ENCODE measurements at regions not wholly inside any gene's neighbourhood (a gene's known extent, or its start where the extent isn't known, plus 50 kb on each side); places are given as distances from the start of the nearest gene placed in this dataset.
"Not testable (repeated sequence)": the region's sequence is repeated elsewhere in the genome, so short reads cannot be mapped to it uniquely, and the experiment has no call there.

DNA sequence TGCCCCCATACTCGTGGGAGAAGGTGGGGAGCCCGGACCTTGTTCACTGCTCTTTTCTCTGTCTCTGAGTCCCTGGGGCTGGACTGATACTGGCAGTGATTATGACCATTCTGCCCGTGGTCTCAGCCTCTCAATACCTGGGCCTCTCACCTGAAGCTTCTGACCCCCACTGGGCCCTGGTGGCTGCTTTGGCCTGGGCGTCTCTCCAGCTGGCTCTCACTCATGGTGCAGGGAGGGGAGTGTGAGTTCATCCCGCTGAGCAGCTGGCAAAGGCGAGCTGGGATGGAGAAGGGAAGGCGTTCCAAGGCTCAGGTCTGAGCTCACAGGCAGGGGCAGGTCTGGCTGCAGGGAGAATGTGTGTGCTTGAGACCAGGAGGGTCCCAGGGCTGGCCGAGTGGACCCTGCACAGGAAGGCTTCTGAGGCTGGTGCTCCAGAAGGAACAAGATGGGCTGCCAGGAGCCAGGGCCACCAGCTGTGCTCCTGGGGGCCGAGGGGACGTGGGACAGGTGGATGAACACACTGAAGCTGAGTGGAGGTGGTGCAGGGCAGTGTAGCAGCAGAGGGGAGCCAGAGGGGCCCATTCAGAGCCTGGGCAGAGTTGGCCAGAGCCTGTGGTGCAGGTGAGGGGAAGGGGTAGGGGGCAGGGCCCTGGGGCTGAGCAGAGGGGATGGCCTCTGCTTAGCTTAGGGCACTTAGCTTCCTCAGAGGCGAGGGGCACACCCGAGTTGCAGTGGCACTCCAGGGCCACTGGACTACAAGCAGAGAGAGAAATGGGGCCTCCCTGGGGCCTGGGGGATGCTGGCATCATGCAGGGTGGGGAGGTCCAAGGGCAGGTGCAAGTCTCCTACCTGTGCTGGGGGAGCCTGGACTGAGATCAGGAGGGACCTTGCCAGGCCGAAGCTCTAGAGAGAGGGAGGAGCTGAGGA lies 122.5 kb downstream of the TMEM121 start:
- peaks cover 22% of the 10 kb centered on the region for H3K9me3 ChIP-seq (ENCODE audit: control insufficient read depth, low read length)
- H3K27ac ChIP-seq (ENCODE audit: low read depth, low read length, severe bottlenecking); H3K36me3 ChIP-seq (ENCODE audit: control insufficient read depth, insufficient read depth, low read length); H3K4me3 ChIP-seq (ENCODE audit: extremely low read depth, insufficient read depth, low read length, poor library complexity, severe bottlenecking); H3K4me1 ChIP-seq (ENCODE audit: control insufficient read depth, insufficient read depth, low read length, poor library complexity, severe bottlenecking): not testable (repeated sequence)
- 65 to 74% methylated on average over 5 to 9 of the region's 13 CpGs for WGBS, 2 experiments (ENCODE audit: insufficient coverage in 2 of 2)

DNA sequence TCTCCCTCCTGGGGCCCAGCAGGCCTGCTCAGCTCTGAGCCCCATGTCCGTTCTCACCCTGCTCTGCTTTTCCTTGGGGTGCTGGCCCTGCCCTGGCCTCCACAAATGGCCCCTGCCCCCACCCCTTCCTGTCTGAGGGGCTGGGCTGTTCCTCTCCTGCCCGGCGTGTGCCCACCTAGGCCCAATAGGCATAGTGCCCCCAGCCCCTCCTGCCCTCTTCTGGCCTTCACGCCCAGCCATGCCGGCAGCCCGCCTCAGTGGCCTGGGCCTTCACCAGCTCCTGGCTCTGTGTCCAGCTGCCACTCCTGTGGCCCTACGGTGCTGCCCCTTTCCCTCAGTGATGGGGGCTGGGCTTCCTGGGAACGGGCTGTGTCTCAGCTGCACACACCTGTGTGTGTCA lies 125.9 kb downstream of the TMEM121 start:
- H3K27ac ChIP-seq (ENCODE audit: low read depth, low read length, severe bottlenecking); H3K36me3 ChIP-seq (ENCODE audit: control insufficient read depth, insufficient read depth, low read length); H3K4me3 ChIP-seq (ENCODE audit: extremely low read depth, insufficient read depth, low read length, poor library complexity, severe bottlenecking); H3K4me1 ChIP-seq (ENCODE audit: control insufficient read depth, insufficient read depth, low read length, poor library complexity, severe bottlenecking): not testable (repeated sequence)
- H3K9me3 ChIP-seq (ENCODE audit: control insufficient read depth, low read length), result peaks cover 21% of the 10 kb centered on the region
- WGBS, 2 experiments (ENCODE audit: insufficient coverage in 2 of 2), result 93 to 100% methylated on average over 1 to 3 of the region's 8 CpGs

DNA sequence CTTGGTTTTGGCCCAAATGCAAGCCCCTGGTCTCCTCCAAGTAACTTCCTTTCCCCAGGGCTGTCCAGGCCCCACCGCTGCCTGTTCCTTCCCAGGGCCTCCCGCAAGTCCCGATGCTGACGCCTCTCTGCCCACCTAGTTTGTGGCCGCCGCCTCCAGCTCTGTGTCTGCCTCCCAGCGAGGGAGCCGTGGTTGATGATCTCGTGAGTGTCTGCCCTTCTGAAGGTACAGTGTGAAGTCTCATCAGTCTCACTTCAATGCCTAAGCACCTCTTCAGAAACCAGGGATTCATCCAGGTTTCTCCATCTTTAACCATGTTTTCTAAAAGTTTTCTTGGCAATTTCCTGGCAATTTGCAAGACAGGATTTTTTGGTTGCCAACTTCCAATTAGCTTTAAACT lies 127.5 kb downstream of the TMEM121 start:
- H3K27ac ChIP-seq (ENCODE audit: low read depth, low read length, severe bottlenecking); H3K4me3 ChIP-seq (ENCODE audit: extremely low read depth, insufficient read depth, low read length, poor library complexity, severe bottlenecking); H3K4me1 ChIP-seq (ENCODE audit: control insufficient read depth, insufficient read depth, low read length, poor library complexity, severe bottlenecking); H3K36me3 ChIP-seq (ENCODE audit: control insufficient read depth, insufficient read depth, low read length): not testable (repeated sequence)
- H3K9me3 ChIP-seq (ENCODE audit: control insufficient read depth, low read length), result peaks cover 18% of the 10 kb centered on the region
- WGBS, 2 experiments (ENCODE audit: insufficient coverage in 2 of 2), result no CpG with 5 or more reads among the region's 9 CpGs

DNA sequence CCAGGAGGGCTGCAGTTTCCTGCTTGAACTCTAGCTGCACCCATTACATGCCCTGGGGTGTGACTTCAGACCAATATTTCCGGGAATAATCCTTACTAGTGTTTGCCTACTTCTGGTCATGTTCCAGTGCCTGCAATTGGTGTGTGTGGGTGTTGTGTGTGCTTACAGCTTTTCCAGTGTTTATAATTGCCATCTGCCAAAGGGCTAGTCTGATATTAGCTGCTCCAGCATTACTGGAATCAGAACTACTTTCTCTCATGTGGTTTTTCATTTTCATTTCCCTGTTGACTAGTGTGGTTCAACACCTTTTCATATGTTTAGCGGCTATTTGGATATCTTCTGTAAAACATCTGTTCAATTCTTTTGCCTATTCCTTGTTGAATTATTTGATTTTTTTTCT lies 132.9 kb downstream of the TMEM121 start:
- H3K4me3 ChIP-seq (ENCODE audit: extremely low read depth, insufficient read depth, low read length, poor library complexity, severe bottlenecking); H3K36me3 ChIP-seq (ENCODE audit: control insufficient read depth, insufficient read depth, low read length); H3K4me1 ChIP-seq (ENCODE audit: control insufficient read depth, insufficient read depth, low read length, poor library complexity, severe bottlenecking); H3K27ac ChIP-seq (ENCODE audit: low read depth, low read length, severe bottlenecking): not testable (repeated sequence)
- peaks cover 25% of the 10 kb centered on the region for H3K9me3 ChIP-seq (ENCODE audit: control insufficient read depth, low read length)
- no CpG with 5 or more reads among the region's 2 CpGs for WGBS, 2 experiments (ENCODE audit: insufficient coverage in 2 of 2)

DNA sequence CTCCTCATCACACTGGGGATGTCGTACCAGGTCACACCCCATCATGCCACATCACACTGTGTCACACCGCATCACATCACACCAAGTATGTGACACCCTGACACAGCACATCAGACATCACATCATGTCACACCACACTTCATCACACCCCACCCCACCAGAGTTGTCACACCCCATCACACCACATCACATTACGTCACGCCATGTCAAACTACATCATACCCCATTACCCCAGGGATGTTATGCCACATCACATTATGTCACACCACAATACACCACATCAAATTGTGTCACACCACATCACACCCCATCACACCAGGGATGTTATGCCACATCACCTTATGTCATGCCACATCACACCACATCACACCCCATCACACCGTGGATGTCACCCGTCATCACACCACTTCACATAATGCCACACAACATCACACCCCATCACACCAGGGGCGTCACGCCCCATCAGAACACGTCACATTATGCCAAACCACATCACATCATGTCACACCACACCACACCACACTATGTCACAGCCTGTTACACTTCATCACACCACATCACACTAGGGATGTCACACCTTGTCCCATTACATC lies 133.6 kb downstream of the TMEM121 start:
- WGBS, 2 experiments (ENCODE audit: insufficient coverage in 2 of 2), result 84 to 91% methylated on average over 9 of the region's 9 CpGs
- Histone ChIP-seq H3K9me3 (ENCODE audit: control insufficient read depth, low read length) (peaks cover 27% of the 10 kb centered on the region), H3K36me3 (ENCODE audit: control insufficient read depth, insufficient read depth, low read length) (no peaks in the 10 kb centered on the region), H3K27ac (ENCODE audit: low read depth, low read length, severe bottlenecking) (no peak overlapping the region), H3K4me3 (ENCODE audit: extremely low read depth, insufficient read depth, low read length, poor library complexity, severe bottlenecking) (no peak overlapping the region), H3K4me1 (ENCODE audit: control insufficient read depth, insufficient read depth, low read length, poor library complexity, severe bottlenecking) (no peaks in the 10 kb centered on the region)

DNA sequence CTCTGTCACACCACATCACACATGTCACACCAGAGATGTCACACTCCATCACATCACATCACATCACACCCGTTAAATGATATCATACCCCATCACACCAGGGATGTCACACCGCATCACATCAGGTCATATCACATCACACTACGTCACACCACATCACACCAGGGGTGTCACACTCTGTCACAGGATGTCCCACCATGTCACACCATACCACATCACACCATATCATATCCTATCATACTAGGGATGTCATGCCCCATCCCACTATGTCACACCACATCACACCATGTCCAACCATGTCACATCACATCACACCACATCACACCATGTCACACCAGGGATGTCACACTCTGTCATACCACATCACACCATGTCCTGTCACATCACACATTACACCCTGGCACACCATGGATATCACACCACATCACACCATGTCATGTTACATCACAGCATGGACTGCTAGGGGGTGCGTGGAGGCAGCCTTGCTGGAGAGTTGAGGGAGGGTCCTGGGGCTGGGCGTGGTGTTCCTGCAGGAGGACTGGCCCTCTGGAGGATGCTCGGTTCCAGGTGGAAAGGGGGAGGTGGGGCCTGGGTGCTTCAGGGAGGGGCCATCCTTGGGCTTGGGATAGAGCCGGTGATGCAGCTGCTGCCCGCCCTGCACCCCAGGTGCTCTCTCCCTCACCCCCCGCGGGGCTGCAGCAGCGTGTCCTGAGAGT lies 134.6 kb downstream of the TMEM121 start:
- no peaks in the 10 kb centered on the region for H3K4me1 ChIP-seq (ENCODE audit: control insufficient read depth, insufficient read depth, low read length, poor library complexity, severe bottlenecking)
- no peaks in the 10 kb centered on the region for H3K36me3 ChIP-seq (ENCODE audit: control insufficient read depth, insufficient read depth, low read length)
- no peak overlapping the region for H3K4me3 ChIP-seq (ENCODE audit: extremely low read depth, insufficient read depth, low read length, poor library complexity, severe bottlenecking)
- WGBS, 2 experiments (ENCODE audit: insufficient coverage in 2 of 2), result 74 to 83% methylated on average over 4 to 5 of the region's 11 CpGs
- peaks cover 36% of the 10 kb centered on the region for H3K9me3 ChIP-seq (ENCODE audit: control insufficient read depth, low read length)
- H3K27ac ChIP-seq (ENCODE audit: low read depth, low read length, severe bottlenecking), result no peak overlapping the region

DNA sequence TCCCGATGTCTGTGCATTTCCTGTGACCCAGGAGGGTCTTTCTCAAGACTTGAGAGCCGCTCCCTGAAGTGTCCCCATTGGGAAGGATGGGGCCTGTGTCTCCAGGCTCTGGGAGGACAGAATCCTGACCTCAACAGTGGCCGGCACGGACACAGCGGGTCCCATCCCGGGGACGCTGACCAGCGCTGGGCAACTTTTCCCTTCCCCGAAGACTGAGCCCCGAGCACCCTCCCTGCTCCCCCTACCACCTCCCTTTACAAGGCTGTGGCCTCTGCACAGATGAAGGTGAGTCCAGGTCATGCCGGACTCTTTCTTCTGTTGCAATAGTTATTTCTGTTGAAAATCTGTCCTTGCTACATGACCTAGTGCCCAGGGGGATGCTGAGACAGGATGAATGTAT lies 135.7 kb downstream of the TMEM121 start:
- not testable (repeated sequence) for H3K4me1 ChIP-seq (ENCODE audit: control insufficient read depth, insufficient read depth, low read length, poor library complexity, severe bottlenecking); H3K36me3 ChIP-seq (ENCODE audit: control insufficient read depth, insufficient read depth, low read length); H3K4me3 ChIP-seq (ENCODE audit: extremely low read depth, insufficient read depth, low read length, poor library complexity, severe bottlenecking); H3K27ac ChIP-seq (ENCODE audit: low read depth, low read length, severe bottlenecking)
- WGBS, 2 experiments (ENCODE audit: insufficient coverage in 2 of 2), result 65 to 71% methylated on average over 5 to 6 of the region's 11 CpGs
- peaks cover 36% of the 10 kb centered on the region for H3K9me3 ChIP-seq (ENCODE audit: control insufficient read depth, low read length)

DNA sequence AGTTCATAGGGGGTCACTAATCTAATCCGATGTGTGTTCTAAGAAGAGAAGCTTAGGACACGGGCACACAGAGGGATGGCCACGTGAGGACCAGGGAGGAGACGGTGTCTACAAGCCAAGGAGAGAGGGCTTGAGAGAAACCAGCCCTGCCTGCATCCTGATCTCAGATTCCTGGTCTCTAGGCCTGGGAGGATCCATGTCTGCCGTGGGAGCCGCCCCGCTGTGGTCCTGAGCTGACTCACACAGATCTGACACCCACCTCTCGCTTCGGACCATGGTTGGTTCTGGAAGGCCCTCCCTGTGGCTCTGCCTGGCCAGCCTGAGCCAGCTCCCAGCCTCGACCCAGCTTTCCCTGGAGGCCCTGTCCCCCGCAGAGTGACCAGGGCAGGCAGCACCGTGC lies 136.2 kb downstream of the TMEM121 start:
- not testable (repeated sequence) for H3K4me3 ChIP-seq (ENCODE audit: extremely low read depth, insufficient read depth, low read length, poor library complexity, severe bottlenecking); H3K36me3 ChIP-seq (ENCODE audit: control insufficient read depth, insufficient read depth, low read length); H3K27ac ChIP-seq (ENCODE audit: low read depth, low read length, severe bottlenecking); H3K4me1 ChIP-seq (ENCODE audit: control insufficient read depth, insufficient read depth, low read length, poor library complexity, severe bottlenecking)
- WGBS, 2 experiments (ENCODE audit: insufficient coverage in 2 of 2), result 85 to 90% methylated on average over 2 to 3 of the region's 12 CpGs
- peaks cover 36% of the 10 kb centered on the region for H3K9me3 ChIP-seq (ENCODE audit: control insufficient read depth, low read length)

DNA sequence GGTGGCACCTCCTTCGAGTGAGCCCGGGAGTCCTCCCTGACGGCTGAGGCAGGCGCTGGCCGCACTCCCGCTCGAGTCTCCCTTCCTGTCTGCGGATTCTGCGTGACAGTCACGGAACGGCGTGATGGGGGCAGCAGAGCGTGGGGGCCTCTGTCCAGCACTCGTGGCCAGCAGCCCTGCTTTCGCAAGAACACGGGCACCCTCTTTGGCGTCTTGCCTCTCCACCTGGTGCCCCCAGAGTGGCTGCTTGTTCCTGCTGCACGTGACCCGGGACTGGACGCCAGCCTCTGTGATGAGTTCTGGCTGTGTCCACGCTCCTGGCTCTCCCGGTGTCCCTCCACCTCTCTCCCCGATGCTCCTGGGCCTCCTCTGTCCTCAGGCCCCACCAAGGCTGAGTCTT lies 136.9 kb downstream of the TMEM121 start:
- not testable (repeated sequence) for H3K36me3 ChIP-seq (ENCODE audit: control insufficient read depth, insufficient read depth, low read length); H3K4me3 ChIP-seq (ENCODE audit: extremely low read depth, insufficient read depth, low read length, poor library complexity, severe bottlenecking); H3K27ac ChIP-seq (ENCODE audit: low read depth, low read length, severe bottlenecking); H3K4me1 ChIP-seq (ENCODE audit: control insufficient read depth, insufficient read depth, low read length, poor library complexity, severe bottlenecking)
- 76% methylated on average over 7 of the region's 23 CpGs; no CpG with 5 or more reads in 1 of the 2 experiments for WGBS, 2 experiments (ENCODE audit: insufficient coverage in 2 of 2)
- H3K9me3 ChIP-seq (ENCODE audit: control insufficient read depth, low read length), result peaks cover 30% of the 10 kb centered on the region

DNA sequence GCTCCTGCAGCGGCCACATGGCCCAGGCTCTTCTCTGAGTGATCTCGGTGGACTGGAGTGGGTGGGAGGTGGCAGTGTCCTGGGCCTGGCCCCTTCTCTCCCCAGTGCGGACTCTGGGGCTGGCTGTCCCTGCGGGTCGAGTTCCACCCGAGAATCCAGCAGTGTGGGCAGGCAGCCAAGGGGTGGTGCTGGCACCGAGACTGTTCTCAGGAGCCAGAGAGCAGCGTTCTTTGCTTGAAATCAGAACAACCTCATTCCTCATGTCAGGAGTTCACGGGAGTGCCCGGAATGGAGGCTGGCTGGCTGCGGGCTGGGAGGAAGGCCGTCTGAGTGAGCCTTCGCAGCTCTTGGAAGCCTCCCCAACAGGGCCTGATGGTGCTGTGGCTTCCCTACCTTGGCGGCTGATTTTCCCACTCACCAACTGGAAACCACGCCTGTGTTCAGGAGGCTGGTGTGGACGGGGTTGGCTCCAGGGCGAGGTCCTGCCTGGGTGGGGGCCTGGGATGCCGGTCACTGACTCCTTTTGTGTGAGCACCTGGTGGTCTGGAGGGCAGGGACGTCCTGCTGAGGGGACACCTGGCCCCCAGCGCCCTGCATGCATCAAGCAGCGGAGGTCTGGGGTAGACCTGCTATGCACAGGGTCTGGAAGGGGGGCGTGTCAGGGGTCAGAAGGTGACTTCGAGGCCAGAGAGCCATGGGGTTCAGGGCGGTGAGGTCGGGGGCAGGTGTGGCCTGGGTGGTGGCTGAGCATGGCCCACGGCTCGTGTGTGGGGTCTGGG lies 137.6 kb downstream of the TMEM121 start:
- 80 to 83% methylated on average over 13 to 17 of the region's 27 CpGs for WGBS, 2 experiments (ENCODE audit: insufficient coverage in 2 of 2)
- H3K36me3 ChIP-seq (ENCODE audit: control insufficient read depth, insufficient read depth, low read length); H3K4me3 ChIP-seq (ENCODE audit: extremely low read depth, insufficient read depth, low read length, poor library complexity, severe bottlenecking); H3K27ac ChIP-seq (ENCODE audit: low read depth, low read length, severe bottlenecking); H3K4me1 ChIP-seq (ENCODE audit: control insufficient read depth, insufficient read depth, low read length, poor library complexity, severe bottlenecking): not testable (repeated sequence)
- peaks cover 33% of the 10 kb centered on the region for H3K9me3 ChIP-seq (ENCODE audit: control insufficient read depth, low read length)
